ENCODE measurements at regions not wholly inside any gene's neighbourhood (a gene's known extent, or its start where the extent isn't known, plus 50 kb on each side); places are given as distances from the start of the nearest gene placed in this dataset.

GRCh38 chr21:8991088-8991907 lies 1530.1 kb upstream of the TPTE start:
- no peaks in the 10 kb centered on the region for H3K4me1 Mint-ChIP-seq (ENCODE audit: low read depth)
- no peak for DNase-seq (ENCODE audit: low spot score, unreplicated experiment)
- H3K9me3 Mint-ChIP-seq (ENCODE audit: low read depth): peaks cover 75% of the 10 kb centered on the region
- H3K36me3 Mint-ChIP-seq (ENCODE audit: insufficient read depth): peaks cover 38% of the 10 kb centered on the region
- H3K27me3 Mint-ChIP-seq: no peaks in the 10 kb centered on the region
- no peak overlapping the region for H3K4me3 Mint-ChIP-seq (ENCODE audit: low read depth)
- no peak for TF ChIP-seq CTCF (IDR thresholded peaks at IDR 0.05; ENCODE audit: unreplicated experiment)
- H3K27ac Mint-ChIP-seq: no peak overlapping the region

GRCh38 chr21:8991968-8992621 lies 1529.3 kb upstream of the TPTE start:
- Mint-ChIP-seq H3K9me3 (ENCODE audit: low read depth) (peaks cover 79% of the 10 kb centered on the region), H3K4me1 (ENCODE audit: low read depth) (no peaks in the 10 kb centered on the region), H3K36me3 (ENCODE audit: insufficient read depth) (peaks cover 38% of the 10 kb centered on the region), H3K4me3 (ENCODE audit: low read depth) (no peak overlapping the region), H3K27me3 (no peaks in the 10 kb centered on the region), H3K27ac (no peak overlapping the region)
- DNase-seq (ENCODE audit: low spot score, unreplicated experiment): no peak
- TF ChIP-seq CTCF (IDR thresholded peaks at IDR 0.05; ENCODE audit: unreplicated experiment): no peak

GRCh38 chr21:8992731-8993174 lies 1528.6 kb upstream of the TPTE start:
- Mint-ChIP-seq H3K27ac (no peak overlapping the region), H3K4me1 (ENCODE audit: low read depth) (no peaks in the 10 kb centered on the region), H3K27me3 (no peaks in the 10 kb centered on the region), H3K9me3 (ENCODE audit: low read depth) (peaks cover 86% of the 10 kb centered on the region), H3K36me3 (ENCODE audit: insufficient read depth) (peaks cover 38% of the 10 kb centered on the region), H3K4me3 (ENCODE audit: low read depth) (no peak overlapping the region)
- TF ChIP-seq CTCF (IDR thresholded peaks at IDR 0.05; ENCODE audit: unreplicated experiment): no peak
- no peak for DNase-seq (ENCODE audit: low spot score, unreplicated experiment)

GRCh38 chr21:8993284-8993942 lies 1528.0 kb upstream of the TPTE start:
- H3K27me3 Mint-ChIP-seq: no peaks in the 10 kb centered on the region
- DNase-seq (ENCODE audit: low spot score, unreplicated experiment): no peak
- H3K9me3 Mint-ChIP-seq (ENCODE audit: low read depth): peaks cover 91% of the 10 kb centered on the region
- H3K36me3 Mint-ChIP-seq (ENCODE audit: insufficient read depth): peaks cover 38% of the 10 kb centered on the region
- no peak overlapping the region for H3K4me3 Mint-ChIP-seq (ENCODE audit: low read depth)
- H3K4me1 Mint-ChIP-seq (ENCODE audit: low read depth): no peaks in the 10 kb centered on the region
- no peak overlapping the region for H3K27ac Mint-ChIP-seq
- TF ChIP-seq CTCF (IDR thresholded peaks at IDR 0.05; ENCODE audit: unreplicated experiment): no peak

GRCh38 chr21:8993943-8994639 lies 1527.3 kb upstream of the TPTE start:
- H3K27me3 Mint-ChIP-seq: no peaks in the 10 kb centered on the region
- peaks cover 38% of the 10 kb centered on the region for H3K36me3 Mint-ChIP-seq (ENCODE audit: insufficient read depth)
- H3K27ac Mint-ChIP-seq: no peak overlapping the region
- no peaks in the 10 kb centered on the region for H3K4me1 Mint-ChIP-seq (ENCODE audit: low read depth)
- no peak for DNase-seq (ENCODE audit: low spot score, unreplicated experiment)
- no peak overlapping the region for H3K4me3 Mint-ChIP-seq (ENCODE audit: low read depth)
- no peak for TF ChIP-seq CTCF (IDR thresholded peaks at IDR 0.05; ENCODE audit: unreplicated experiment)
- peaks cover 93% of the 10 kb centered on the region for H3K9me3 Mint-ChIP-seq (ENCODE audit: low read depth)
